K562 (cell line): ENCODE measurements at regions not wholly inside any gene's neighbourhood (a gene's known extent, or its start where the extent isn't known, plus 50 kb on each side); places are given as distances from the start of the nearest gene placed in this dataset.

Experiments
- ATAC-seq: fragments of 200-7000 bp; cut with Tn5 transposase; 3 replicates; pipeline ENCODE4 v1.9.1; 2020; ENCODE audit warnings: moderate library complexity
- BruUV-seq: library from RNA; stranded (reverse); fragments of 400-500 nt; replicated peaks from 2 replicates; lab custom pipeline; 2021; lab: Mats Ljungman, UMichigan
- CTCF ChIA-PET: fragments of 300-600 bp; formaldehyde crosslinking; extraction: SDS; loops from one replicate; lab custom pipeline; 2021; ENCODE audit warnings: low intra/inter-chr PET ratio; lab: Yijun Ruan, JAX
- POLR2A ChIA-PET: fragments of 300-600, 350-650 bp; sonication (Branson Sonifier 250); formaldehyde crosslinking; extraction: SDS; loops from one replicate; lab custom pipeline; 2021; ENCODE audit warnings: antibody characterized with exemption, inconsistent platforms; lab: Yijun Ruan, JAX
- DNase-seq, 4 experiments: peaks; one replicate each; pipeline versions ENCODE4 v3.0.0 to v3.0.0-alpha.2; 2011 to 2018; ENCODE audit warnings: low spot score in 3 of 4, mixed read lengths in 3 of 4; ENCODE audit errors: extremely low read depth in 1 of 4
- FAIRE-seq: peaks from 2 replicates; lab custom pipeline; 2011; peaks lifted over from hg19 to GRCh38; lab: Jason Lieb, UNC
- H2AFZ ChIP-seq: 2 replicates; pipeline ENCODE4 v1.6.0; 2011; ENCODE audit warnings: low read depth, low read length, control low read depth, inconsistent platforms
- H3K27ac ChIP-seq: fragments of 200-600 bp; 3 replicates; pipeline ENCODE4 v1.8.0; 2011; ENCODE audit warnings: low read depth, mild to moderate bottlenecking, control low read depth, inconsistent platforms, low read length, moderate library complexity, mixed read lengths; ENCODE audit errors: extremely low read depth
- H3K27me3 ChIP-seq, 2 experiments: fragments of 300-600 bp in 1 of 2; 2 replicates in 1 of 2; 3 replicates in 1 of 2; pipeline versions ENCODE4 v1.6.0 to v1.8.0; 2011; ENCODE audit warnings: inconsistent platforms in 2 of 2, low read length in 2 of 2, mild to moderate bottlenecking in 1 of 2, mixed read lengths in 1 of 2, moderate library complexity in 1 of 2; ENCODE audit not compliant: control insufficient read depth in 2 of 2, insufficient read depth in 2 of 2
- H3K36me3 ChIP-seq: fragments of 300-600 bp; 3 replicates; pipeline ENCODE4 v1.8.0; 2011; ENCODE audit warnings: mild to moderate bottlenecking, low read length, inconsistent platforms; ENCODE audit not compliant: control insufficient read depth, insufficient read depth
- H3K4me1 ChIP-seq, 2 experiments: fragments of 200-600 bp in 1 of 2; replicated peaks in 1 of 2; 2 replicates in 1 of 2; 3 replicates in 1 of 2; pipeline versions ENCODE4 v1.5.1 to v1.8.0; 2011; ENCODE audit warnings: inconsistent platforms in 2 of 2, low read length in 2 of 2, mild to moderate bottlenecking in 1 of 2, mixed read lengths in 1 of 2, moderate library complexity in 1 of 2; ENCODE audit not compliant: control insufficient read depth in 2 of 2, insufficient read depth in 2 of 2
- H3K4me2 ChIP-seq: 2 replicates; pipeline ENCODE4 v1.6.1; 2011; ENCODE audit warnings: low read length, control low read depth, inconsistent platforms, mixed read lengths; ENCODE audit not compliant: insufficient read depth
- H3K4me3 ChIP-seq: fragments of 200-600 bp; sonication (generic), shearing (Covaris generic); 2 replicates; pipeline ENCODE4 v1.5.1; 2016; ENCODE audit warnings: control low read depth, inconsistent platforms
- H3K79me2 ChIP-seq: fragments of 200-600 bp; 3 replicates; pipeline ENCODE4 v1.8.0; 2011; ENCODE audit warnings: low read length, inconsistent platforms; ENCODE audit not compliant: control insufficient read depth, insufficient read depth
- H3K9ac ChIP-seq, 2 experiments: 2 replicates each; pipeline versions ENCODE4 v1.6.0 to v1.6.1; 2011; ENCODE audit warnings: low read depth in 2 of 2, low read length in 2 of 2, control low read depth in 1 of 2, inconsistent platforms in 1 of 2, mild to moderate bottlenecking in 1 of 2, mixed read lengths in 1 of 2; ENCODE audit not compliant: insufficient read depth in 1 of 2
- H3K9me1 ChIP-seq: one replicate; pipeline ENCODE4 v1.6.0; 2011; ENCODE audit warnings: inconsistent platforms, mild to moderate bottlenecking, low read length, moderate library complexity; ENCODE audit not compliant: control insufficient read depth, insufficient read depth
- H3K9me3 ChIP-seq: replicated peaks from 2 replicates; pipeline ENCODE4 v1.5.1; 2011; ENCODE audit warnings: low read depth, low read length, inconsistent platforms; ENCODE audit not compliant: control insufficient read depth, insufficient read depth
- H4K20me1 ChIP-seq: replicated peaks from 2 replicates; pipeline ENCODE4 v1.6.1; 2011; ENCODE audit warnings: low read length, inconsistent platforms, mixed read lengths; ENCODE audit not compliant: control insufficient read depth, insufficient read depth
- ARID3A ChIP-seq: IDR thresholded peaks from 2 replicates; pipeline ENCODE4 v1.6.1; 2012; ENCODE audit warnings: low read depth, low read length, improper control_type of control experiment, borderline replicate concordance
- CCNT2 ChIP-seq: IDR thresholded peaks from 2 replicates; pipeline ENCODE4 v1.6.1; 2011; ENCODE audit warnings: borderline replicate concordance, low read depth, mild to moderate bottlenecking, moderate library complexity, mixed read lengths, low read length; ENCODE audit not compliant: insufficient read length; ENCODE audit errors: extremely low read depth
- CHD2 ChIP-seq: IDR thresholded peaks from 2 replicates; pipeline ENCODE4 v1.6.1; 2011; ENCODE audit warnings: low read depth, low read length
- HES1 ChIP-seq: fragments of 450-650 bp; IDR thresholded peaks from 2 replicates; pipeline ENCODE4 v1.6.1; 2016; ENCODE audit warnings: low read depth, mild to moderate bottlenecking, moderate library complexity
- KAT7 ChIP-seq: sonication (generic); formaldehyde crosslinking; IDR thresholded peaks from 2 replicates; pipeline ENCODE4 v1.8.0; 2022; ENCODE audit warnings: missing genetic modification reagents, mild to moderate bottlenecking, borderline replicate concordance
- POLR3A ChIP-seq: IDR thresholded peaks from 2 replicates; pipeline ENCODE4 v1.6.1; 2011; ENCODE audit warnings: borderline replicate concordance, mild to moderate bottlenecking, moderate library complexity; ENCODE audit not compliant: insufficient read length, insufficient read depth; ENCODE audit errors: extremely low read depth
- RBM25 ChIP-seq: fragments of 200-400 bp; formaldehyde crosslinking; IDR thresholded peaks from 2 replicates; pipeline ENCODE4 v1.6.1; 2018; ENCODE audit warnings: low read length, low read depth, moderate library complexity; ENCODE audit not compliant: severe bottlenecking
- RFX5 ChIP-seq: IDR thresholded peaks from 2 replicates; pipeline ENCODE4 v1.6.1; 2011; ENCODE audit warnings: low read depth, mild to moderate bottlenecking, improper control_type of control experiment, low read length
- ZFP36 ChIP-seq: fragments of 150-350 bp; IDR thresholded peaks from 2 replicates; pipeline ENCODE4 v1.6.1; 2018; ENCODE audit warnings: low read length, low read depth; ENCODE audit not compliant: partially characterized antibody
- ZFP91 ChIP-seq: sonication (generic); formaldehyde crosslinking; IDR thresholded peaks from 2 replicates; pipeline ENCODE4 v1.8.0; 2022; ENCODE audit warnings: mild to moderate bottlenecking, missing genetic modification reagents
- ZNF699 ChIP-seq: fragments of 250-450 bp; sonication (Bioruptor Pico); IDR thresholded peaks from 2 replicates; pipeline ENCODE4 v1.8.0; 2021; ENCODE audit warnings: mild to moderate bottlenecking, moderate library complexity; ENCODE audit not compliant: insufficient replicate concordance
- ZNF780A ChIP-seq: fragments of 250-450 bp; sonication (Bioruptor Pico); IDR thresholded peaks from 2 replicates; pipeline ENCODE4 v1.5.0; 2021; ENCODE audit warnings: mild to moderate bottlenecking
- WGBS: fragments of 100-300 bp; shearing (Covaris generic); methylation state at CpG from one replicate; pipeline ENCODE4 v1.1.6; 2016; ENCODE audit warnings: low coverage, mixed read lengths; ENCODE audit not compliant: insufficient coverage; ENCODE audit errors: missing lambda C conversion rate; 5-methylcytosine and 5-hydroxymethylcytosine counted together
- in situ Hi-C: fragments of 300-500 bp; cut with MboI; formaldehyde crosslinking; loops from 4 replicates; pipeline ENCODE4 v1.15.0; 2018; ENCODE audit warnings: inconsistent platforms, mixed read lengths
- intact Hi-C: fragments of 100-400 bp; cut with micrococcal nuclease; formaldehyde crosslinking; loops from 2 replicates; pipeline ENCODE4 v1.14.2; 2022

GRCh38 chr16:5504064-5504781, 406.6 kb upstream of the EEF2KMT start (continued):
- TF ChIP-seq RFX5 (no peak), POLR3A (no peak)
- TF ChIP-seq, all 486 proteins: peak for 0

- POLR2A ChIA-PET: no interaction called here
- intact Hi-C loops: loop anchor here (5.0 kb wide), 2 partner anchors 114 to 1139 kb away; no protein-coding TSS in a partner anchor
- no peak for FAIRE-seq
Measured at GRCh38 chr16:5502944-5503343, 405.3 kb upstream of the EEF2KMT start.

More at GRCh38 chr16:5502944-5503343, 405.3 kb upstream of the EEF2KMT start:
- DNase-seq: no peak
- WGBS: 9% methylated on average over 6 of the region's 6 CpGs
- Histone ChIP-seq H3K4me3 (no peak overlapping the region), H3K4me2 (no peak overlapping the region), H3K36me3 (no peaks in the 10 kb centered on the region), H2AFZ (no peak overlapping the region), H3K4me1 (no peaks in the 10 kb centered on the region), H3K27me3 (no peaks in the 10 kb centered on the region; a peak in 1 of 5 replicates), H3K79me2 (no peaks in the 10 kb centered on the region), H3K27ac (no peak overlapping the region), H4K20me1 (0 out of 2 replicates have a peak, but pooled peaks cover 4% of the 10 kb centered on the region), H3K9me1 (no peaks in the 10 kb centered on the region), H3K9ac (no peak overlapping the region), H3K9me3 (no peaks in the 10 kb centered on the region)
- no TSS peak for BruUV-seq
- in situ Hi-C loops: no loop called here
- no peak for ATAC-seq
- no peak for TF ChIP-seq ZNF699 (CRISPR knock-in tag)
- TF ChIP-seq CCNT2: no peak
- no peak for TF ChIP-seq ARID3A
- no peak for TF ChIP-seq HES1
- no peak for TF ChIP-seq ZFP91 (CRISPR knock-in tag)
- peak; percentile 29 for TF ChIP-seq RBM25
- TF ChIP-seq CHD2: no peak
- TF ChIP-seq ZNF780A (CRISPR knock-in tag): no peak
- TF ChIP-seq ZFP36: peak; percentile 45
- TF ChIP-seq KAT7 (CRISPR knock-in tag): no peak
- CTCF ChIA-PET: interaction anchor here (0.6 to 1.7 kb wide), 3 partner anchors 114 to 1180 kb away, joined by 3 to 4 read pairs (median 3); no protein-coding TSS in a partner anchor
